Mesendoderm (in vitro differentiated cells): ENCODE measurements at regions not wholly inside any gene's neighbourhood (a gene's known extent, or its start where the extent isn't known, plus 50 kb on each side); places are given as distances from the start of the nearest gene placed in this dataset.

Experiments
- DNase-seq: peaks from one replicate; pipeline ENCODE4 v3.0.0; 2013
- H2AK5ac ChIP-seq: 2 replicates; pipeline ENCODE4 v1.6.1; 2013; ENCODE audit warnings: low read length, inconsistent platforms
- H2BK120ac ChIP-seq: 2 replicates; pipeline ENCODE4 v1.6.1; 2013; ENCODE audit warnings: low read depth, mild to moderate bottlenecking, low read length, moderate library complexity, mixed read lengths
- H2BK15ac ChIP-seq: replicated peaks from 2 replicates; pipeline ENCODE4 v1.6.1; 2013; ENCODE audit warnings: low read depth, mild to moderate bottlenecking, moderate library complexity
- H2BK5ac ChIP-seq: 2 replicates; pipeline ENCODE4 v1.6.1; 2013; ENCODE audit warnings: low read length, inconsistent platforms
- H3K18ac ChIP-seq: 2 replicates; pipeline ENCODE4 v1.6.1; 2013; ENCODE audit warnings: mild to moderate bottlenecking, low read length, mixed read lengths
- H3K23ac ChIP-seq: one replicate; pipeline ENCODE4 v1.6.1; 2013; ENCODE audit warnings: low read length
- H3K27ac ChIP-seq: 2 replicates; pipeline ENCODE4 v1.5.1; 2013; ENCODE audit warnings: low read depth, mild to moderate bottlenecking, inconsistent platforms, low read length, moderate library complexity
- H3K27me3 ChIP-seq: 2 replicates; pipeline ENCODE4 v1.6.1; 2013; ENCODE audit warnings: low read length, control low read depth, mild to moderate bottlenecking, inconsistent platforms; ENCODE audit not compliant: insufficient read depth, poor library complexity
- H3K36me3 ChIP-seq: 2 replicates; pipeline ENCODE4 v1.6.1; 2013; ENCODE audit warnings: low read length, inconsistent platforms; ENCODE audit not compliant: control insufficient read depth, insufficient read depth
- H3K4ac ChIP-seq: one replicate; pipeline ENCODE4 v1.6.1; 2013; ENCODE audit warnings: low read depth, mild to moderate bottlenecking, low read length, moderate library complexity
- H3K4me1 ChIP-seq: 2 replicates; pipeline ENCODE4 v1.6.1; 2013; ENCODE audit warnings: low read depth, low read length, inconsistent platforms; ENCODE audit not compliant: control insufficient read depth
- H3K4me2 ChIP-seq: 2 replicates; pipeline ENCODE4 v1.6.1; 2013; ENCODE audit warnings: low read length
- H3K4me3 ChIP-seq: 2 replicates; pipeline ENCODE4 v1.5.1; 2013; ENCODE audit warnings: mild to moderate bottlenecking, low read length
- H3K56ac ChIP-seq: one replicate; pipeline ENCODE4 v1.6.1; 2013; ENCODE audit warnings: low read length
- H3K79me1 ChIP-seq: 2 replicates; pipeline ENCODE4 v1.6.1; 2013; ENCODE audit warnings: low read length, inconsistent platforms
- H3K79me2 ChIP-seq: 2 replicates; pipeline ENCODE4 v1.6.1; 2013; ENCODE audit warnings: mild to moderate bottlenecking, low read length; ENCODE audit not compliant: control insufficient read depth, insufficient read depth
- H3K9ac ChIP-seq: 2 replicates; pipeline ENCODE4 v1.6.1; 2013; ENCODE audit warnings: low read length, inconsistent platforms
- H4K5ac ChIP-seq: one replicate; pipeline ENCODE4 v1.6.1; 2013; ENCODE audit warnings: low read length
- H4K8ac ChIP-seq: one replicate; pipeline ENCODE4 v1.6.1; 2013; ENCODE audit warnings: low read depth, mild to moderate bottlenecking, control low read depth, low read length, moderate library complexity
- WGBS: extraction: QIAGEN DNeasy Blood & Tissue Kit; methylation state at CpG from one replicate; pipeline ENCODE4 v1.1.7; 2013; ENCODE audit warnings: low lambda C conversion rate, missing lambda C conversion rate; ENCODE audit not compliant: insufficient coverage; ENCODE audit errors: extremely low coverage; 5-methylcytosine and 5-hydroxymethylcytosine counted together

DNA sequence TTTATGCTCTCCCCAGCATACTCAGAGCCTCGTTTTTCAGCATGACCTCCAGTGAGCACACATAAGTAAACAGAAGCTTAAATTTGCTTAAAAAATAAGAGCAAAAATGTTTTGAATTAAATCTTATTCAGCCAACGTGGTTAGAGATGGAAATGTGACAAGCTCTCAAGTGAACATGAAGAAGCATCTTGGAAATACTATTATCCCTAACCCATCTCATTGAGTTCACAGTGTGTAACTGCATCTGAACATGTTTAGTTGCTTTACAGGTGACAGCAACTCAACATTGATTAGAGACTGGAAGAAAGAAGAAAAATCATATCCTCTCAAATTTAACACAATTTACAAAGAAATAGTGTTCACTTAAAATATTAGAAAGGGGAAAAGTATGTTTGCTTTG, 1785.1 kb downstream of the MAT2B start:
- no peak overlapping the region for H3K18ac ChIP-seq
- H4K8ac ChIP-seq = no peak overlapping the region
- H3K27me3 ChIP-seq = no peaks in the 10 kb centered on the region
- H3K27ac ChIP-seq = no peak overlapping the region
- no peak overlapping the region for H2AK5ac ChIP-seq
- no peak overlapping the region for H3K4ac ChIP-seq
- no CpG with 5 or more reads among the region's 2 CpGs for WGBS
- no peaks in the 10 kb centered on the region for H3K36me3 ChIP-seq
- no peak overlapping the region for H3K23ac ChIP-seq
- H3K79me2 ChIP-seq = no peaks in the 10 kb centered on the region
- no peak overlapping the region for H2BK120ac ChIP-seq
- DNase-seq = no peak
- H3K4me3 ChIP-seq = no peak overlapping the region
- no peak overlapping the region for H3K9ac ChIP-seq
- no peak overlapping the region for H3K4me2 ChIP-seq
- H2BK15ac ChIP-seq = no peak overlapping the region
- H3K4me1 ChIP-seq = no peaks in the 10 kb centered on the region
- no peaks in the 10 kb centered on the region for H3K79me1 ChIP-seq
- no peak overlapping the region for H2BK5ac ChIP-seq
- no peak overlapping the region for H3K56ac ChIP-seq
- no peak overlapping the region for H4K5ac ChIP-seq

DNA sequence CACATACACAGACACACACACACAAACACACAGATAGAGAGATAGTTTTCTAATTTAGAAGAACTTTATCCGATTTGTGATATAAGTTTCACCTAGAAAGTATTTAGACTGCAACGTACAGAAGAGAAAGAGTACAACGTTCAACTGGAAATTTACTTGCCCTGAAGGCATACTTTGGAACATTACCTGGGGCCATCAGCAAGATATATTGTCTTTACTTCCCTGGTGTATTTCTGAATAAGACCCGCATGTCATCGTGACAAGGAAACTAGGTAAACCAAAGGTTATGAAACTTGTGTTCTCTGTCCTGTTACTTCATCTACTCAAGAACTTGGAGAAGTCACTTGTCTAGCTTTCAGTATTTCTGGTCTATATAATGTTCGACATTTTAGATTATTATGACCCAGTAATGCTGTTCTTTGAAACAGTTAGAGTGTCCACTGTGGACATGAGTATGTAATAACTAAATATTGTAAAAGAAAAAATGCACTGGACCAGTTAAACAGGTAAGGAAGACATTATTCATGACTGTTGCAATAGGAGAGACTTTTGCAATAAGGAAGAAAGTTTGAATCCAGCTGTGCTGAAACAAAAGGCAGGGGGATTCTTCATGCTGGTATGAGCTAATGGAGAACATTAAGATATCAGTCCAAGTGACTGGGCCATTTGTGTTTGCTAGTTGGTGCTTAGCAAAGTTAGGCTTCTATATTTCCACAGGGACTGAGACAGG, 1791.1 kb downstream of the MAT2B start:
- Histone ChIP-seq H3K27me3 (no peaks in the 10 kb centered on the region), H4K5ac (no peak overlapping the region), H3K4me1 (no peaks in the 10 kb centered on the region), H3K79me2 (no peaks in the 10 kb centered on the region), H3K36me3 (no peaks in the 10 kb centered on the region), H3K4me2 (no peak overlapping the region), H3K27ac (no peak overlapping the region), H2BK120ac (no peak overlapping the region), H3K4ac (no peak overlapping the region), H3K4me3 (no peak overlapping the region), H3K56ac (no peak overlapping the region), H2BK5ac (no peak overlapping the region), H3K18ac (no peak overlapping the region), H2BK15ac (no peak overlapping the region), H3K9ac (no peak overlapping the region), H3K79me1 (no peaks in the 10 kb centered on the region), H4K8ac (no peak overlapping the region), H3K23ac (no peak overlapping the region), H2AK5ac (no peak overlapping the region)
- no peak for DNase-seq
- no CpG with 5 or more reads among the region's 6 CpGs for WGBS

DNA sequence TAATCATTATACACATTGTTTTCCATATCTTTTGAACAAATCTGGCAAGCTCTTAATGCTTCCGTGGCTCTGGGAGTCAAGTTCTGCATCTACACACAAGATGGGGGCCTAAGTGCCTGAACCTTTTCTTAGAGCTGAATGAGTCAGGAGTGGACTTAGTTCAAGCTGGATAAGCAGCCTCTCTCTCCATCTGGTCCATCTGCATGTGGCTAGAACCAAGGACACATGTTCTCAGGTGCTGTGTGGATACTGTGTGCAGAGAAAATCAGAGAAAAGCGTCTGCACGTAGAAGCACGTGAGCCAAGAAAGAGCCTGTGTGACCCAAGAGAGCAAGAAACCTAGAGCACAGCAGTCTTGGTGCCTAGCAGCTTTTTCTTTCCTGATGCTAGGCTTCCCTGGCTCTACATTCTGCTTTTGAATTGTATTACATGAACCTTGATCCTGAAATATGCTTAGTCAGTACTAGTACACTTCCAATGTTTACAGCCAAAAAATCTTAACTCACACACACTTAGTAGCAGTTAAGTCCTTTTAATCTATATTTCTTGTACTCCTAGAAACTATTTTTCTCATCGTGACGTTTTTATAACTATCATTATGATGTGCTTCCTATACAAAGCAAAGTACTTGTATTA, 1798.9 kb downstream of the MAT2B start:
- Histone ChIP-seq H3K18ac (no peak overlapping the region), H4K8ac (no peak overlapping the region), H3K36me3 (no peaks in the 10 kb centered on the region), H3K23ac (no peak overlapping the region), H2BK120ac (no peak overlapping the region), H2BK5ac (no peak overlapping the region), H4K5ac (no peak overlapping the region), H3K56ac (no peak overlapping the region), H2AK5ac (no peak overlapping the region), H3K9ac (no peak overlapping the region), H2BK15ac (no peak overlapping the region), H3K4me3 (no peak overlapping the region), H3K27ac (no peak overlapping the region), H3K79me2 (no peaks in the 10 kb centered on the region), H3K79me1 (no peaks in the 10 kb centered on the region), H3K4ac (no peak overlapping the region), H3K4me2 (no peak overlapping the region), H3K27me3 (no peaks in the 10 kb centered on the region), H3K4me1 (no peaks in the 10 kb centered on the region)
- no peak for DNase-seq
- WGBS = no CpG with 5 or more reads among the region's 6 CpGs

DNA sequence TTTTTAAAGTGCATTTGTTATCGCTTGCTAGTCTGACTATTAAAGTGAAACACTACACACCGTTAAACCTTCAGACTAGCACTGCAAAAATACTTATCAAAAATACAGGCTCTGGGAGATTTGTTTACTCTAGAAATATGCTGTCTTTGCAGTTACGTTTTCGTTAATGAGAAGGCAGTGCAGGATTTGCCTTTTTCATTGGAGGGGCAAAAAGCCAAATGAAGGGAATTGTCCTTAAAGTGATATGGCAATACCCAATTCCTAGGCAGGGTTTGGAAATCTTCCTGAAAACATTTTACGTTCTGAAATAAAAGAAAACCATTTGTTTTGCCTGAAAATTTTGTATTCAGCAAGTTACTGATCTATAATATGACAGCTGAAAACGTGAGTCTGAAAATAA, 1800.2 kb downstream of the MAT2B start:
- no peak for DNase-seq
- no peaks in the 10 kb centered on the region for H3K79me1 ChIP-seq
- H4K8ac ChIP-seq = no peak overlapping the region
- no peak overlapping the region for H3K4ac ChIP-seq
- H3K4me2 ChIP-seq = no peak overlapping the region
- H3K4me1 ChIP-seq = no peaks in the 10 kb centered on the region
- H3K27me3 ChIP-seq = no peaks in the 10 kb centered on the region
- no CpG with 5 or more reads among the region's 6 CpGs for WGBS
- no peak overlapping the region for H2BK5ac ChIP-seq
- H3K27ac ChIP-seq = no peak overlapping the region
- H3K79me2 ChIP-seq = no peaks in the 10 kb centered on the region
- H2AK5ac ChIP-seq = no peak overlapping the region
- H3K23ac ChIP-seq = no peak overlapping the region
- H3K4me3 ChIP-seq = no peak overlapping the region
- H3K36me3 ChIP-seq = no peaks in the 10 kb centered on the region
- no peak overlapping the region for H3K18ac ChIP-seq
- no peak overlapping the region for H3K9ac ChIP-seq
- H3K56ac ChIP-seq = no peak overlapping the region
- no peak overlapping the region for H2BK120ac ChIP-seq
- no peak overlapping the region for H2BK15ac ChIP-seq
- H4K5ac ChIP-seq = no peak overlapping the region

DNA sequence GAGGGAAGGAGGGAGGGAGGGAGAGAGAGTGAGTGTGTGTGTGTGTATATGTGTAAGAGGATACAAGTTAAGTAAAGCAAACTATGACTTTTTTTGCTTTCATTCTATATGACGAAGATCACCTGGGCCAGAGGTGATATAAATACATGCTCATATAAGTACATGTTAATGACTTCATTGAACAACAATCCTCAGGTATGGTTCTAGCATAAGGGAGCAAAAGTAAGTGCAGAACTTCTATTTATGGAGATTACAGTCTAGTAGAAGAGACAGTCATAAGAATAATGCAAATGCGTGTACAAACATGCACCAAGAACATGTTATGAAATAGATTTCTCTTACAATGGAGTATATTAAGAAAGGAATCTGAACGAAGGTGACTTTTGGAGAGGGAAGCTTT, 1804.0 kb downstream of the MAT2B start:
- Histone ChIP-seq H3K23ac (no peak overlapping the region), H3K79me1 (no peaks in the 10 kb centered on the region)
- no CpG with 5 or more reads among the region's 3 CpGs for WGBS

DNA sequence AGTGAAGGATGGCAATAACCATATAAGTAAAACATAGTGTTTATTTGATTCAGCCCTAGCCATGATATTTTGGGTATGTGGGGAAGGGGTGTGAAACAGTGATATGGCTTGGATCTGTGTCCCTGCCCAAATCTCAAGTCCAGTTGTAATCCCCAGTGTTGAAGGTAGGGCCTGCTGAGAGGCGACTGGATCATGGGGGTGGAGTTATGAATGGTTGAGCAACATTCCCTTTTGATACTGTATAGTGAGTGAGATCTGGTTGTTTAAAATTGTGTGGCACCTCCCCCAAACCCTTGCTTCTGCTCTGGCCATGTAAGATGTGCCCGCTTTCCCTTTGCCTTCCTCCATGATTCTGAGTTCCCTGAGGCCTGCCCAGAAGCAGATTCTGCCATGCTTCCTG, 1804.6 kb downstream of the MAT2B start:
- no peak overlapping the region for H4K8ac ChIP-seq
- H3K56ac ChIP-seq = no peak overlapping the region
- no peak overlapping the region for H3K23ac ChIP-seq
- H3K18ac ChIP-seq = no peak overlapping the region
- H3K4ac ChIP-seq = no peak overlapping the region
- no peak overlapping the region for H3K4me2 ChIP-seq
- H3K9ac ChIP-seq = no peak overlapping the region
- no peak overlapping the region for H2AK5ac ChIP-seq
- no peaks in the 10 kb centered on the region for H3K36me3 ChIP-seq
- no peak overlapping the region for H2BK120ac ChIP-seq
- no peak overlapping the region for H4K5ac ChIP-seq
- no peak for DNase-seq
- no peak overlapping the region for H3K4me3 ChIP-seq
- no peak overlapping the region for H2BK5ac ChIP-seq
- no peak overlapping the region for H3K27ac ChIP-seq
- H3K79me2 ChIP-seq = no peaks in the 10 kb centered on the region
- no peaks in the 10 kb centered on the region for H3K27me3 ChIP-seq
- H2BK15ac ChIP-seq = no peak overlapping the region
- no CpG with 5 or more reads among the region's 2 CpGs for WGBS
- no peaks in the 10 kb centered on the region for H3K4me1 ChIP-seq
- no peaks in the 10 kb centered on the region for H3K79me1 ChIP-seq

More for the DNA sequence above, 1804.0 kb downstream of the MAT2B start:
- H3K4me1 ChIP-seq = no peaks in the 10 kb centered on the region
- H3K56ac ChIP-seq = no peak overlapping the region
- H3K27me3 ChIP-seq = no peaks in the 10 kb centered on the region
- H3K4me3 ChIP-seq = no peak overlapping the region
- no peaks in the 10 kb centered on the region for H3K36me3 ChIP-seq
- DNase-seq = no peak
- no peak overlapping the region for H4K8ac ChIP-seq
- no peak overlapping the region for H2BK120ac ChIP-seq
- no peak overlapping the region for H3K4me2 ChIP-seq
- no peaks in the 10 kb centered on the region for H3K79me2 ChIP-seq
- H2BK5ac ChIP-seq = no peak overlapping the region
- no peak overlapping the region for H2AK5ac ChIP-seq
- H2BK15ac ChIP-seq = no peak overlapping the region
- no peak overlapping the region for H3K18ac ChIP-seq
- H3K27ac ChIP-seq = no peak overlapping the region
- no peak overlapping the region for H4K5ac ChIP-seq
- H3K9ac ChIP-seq = no peak overlapping the region
- H3K4ac ChIP-seq = no peak overlapping the region
